ENCODE measurements at regions not wholly inside any gene's neighbourhood (a gene's known extent, or its start where the extent isn't known, plus 50 kb on each side); places are given as distances from the start of the nearest gene placed in this dataset.

GRCh38 chr16:79469999-79470398, 130.5 kb downstream of the MAF start (continued):
- TF ChIP-seq ZNF462 (CRISPR knock-in tag; IDR thresholded peaks at IDR 0.05) (no peak), EZH2phosphoT487 (IDR thresholded peaks at IDR 0.05; ENCODE audit: unreplicated experiment) (no peak)

GRCh38 chr16:79468631-79469030, 131.9 kb downstream of the MAF start:
- H3K27ac Mint-ChIP-seq: no peak overlapping the region
- H3K4me3 Mint-ChIP-seq: no peak overlapping the region
- Histone ChIP-seq H3K4me3 (no peak overlapping the region), H3K4me1 (ENCODE audit: insufficient read depth) (no peaks in the 10 kb centered on the region), H2AFZ (no peak overlapping the region), H3F3A (replicated peaks; ENCODE audit: low read depth) (no peaks in the 10 kb centered on the region), H4K20me1 (replicated peaks; ENCODE audit: insufficient read depth) (no peaks in the 10 kb centered on the region), H3K27ac (ENCODE audit: low read depth) (no peak overlapping the region), H3K4me2 (no peak overlapping the region), H3K79me2 (replicated peaks; ENCODE audit: insufficient read depth) (no peaks in the 10 kb centered on the region), H3K27me3 (ENCODE audit: insufficient read depth) (no peaks in the 10 kb centered on the region), H3K9me2 (ENCODE audit: insufficient read depth) (peaks cover 13% of the 10 kb centered on the region; the same call in 1 of the 2 replicates), H3K36me3 (ENCODE audit: insufficient read depth) (no peaks in the 10 kb centered on the region)
- peaks cover 3% of the 10 kb centered on the region for H3K27me3 Mint-ChIP-seq (ENCODE audit: insufficient read depth, low read depth, poor library complexity)
- ATAC-seq (no peak), DNase-seq (ENCODE audit: low spot score) (no peak)
- H3K4me1 Mint-ChIP-seq: no peaks in the 10 kb centered on the region
- no peaks in the 10 kb centered on the region; the same call in 2 of the 3 replicates for H3K9me3 Mint-ChIP-seq
- no peaks in the 10 kb centered on the region for H3K36me3 Mint-ChIP-seq (ENCODE audit: low read depth)
- TF ChIP-seq STAT1 (IDR thresholded peaks at IDR 0.05; ENCODE audit: unreplicated experiment): no peak
- no peak for TF ChIP-seq ZNF114 (CRISPR knock-in tag; IDR thresholded peaks at IDR 0.05)
- TF ChIP-seq ETS1 (IDR thresholded peaks at IDR 0.05): no peak
- no peak for TF ChIP-seq JUNB (IDR thresholded peaks at IDR 0.05; ENCODE audit: unreplicated experiment)
- TF ChIP-seq EZH2 (IDR thresholded peaks at IDR 0.05; ENCODE audit: low read depth, unreplicated experiment): no peak
- TF ChIP-seq NANOG (IDR thresholded peaks at IDR 0.05; ENCODE audit: borderline replicate concordance): no peak
- no peak for TF ChIP-seq CTCF (conservative IDR thresholded peaks at IDR 0.05; ENCODE audit: low read depth in 2 of 2)
- TF ChIP-seq ZNF331 (CRISPR knock-in tag; IDR thresholded peaks at IDR 0.05; ENCODE audit: low read depth): no peak
- no peak for TF ChIP-seq EZH2phosphoT487 (IDR thresholded peaks at IDR 0.05; ENCODE audit: unreplicated experiment)
- no peak for TF ChIP-seq POLR2AphosphoS5 (IDR thresholded peaks at IDR 0.05; ENCODE audit: low read depth)
